Panc1 (cell line): ENCODE measurements at regions not wholly inside any gene's neighbourhood (a gene's known extent, or its start where the extent isn't known, plus 50 kb on each side); places are given as distances from the start of the nearest gene placed in this dataset.

ENCODE experiments used
- ATAC-seq: fragments of 200-7000 bp; cut with Tn5 transposase; 2 replicates; pipeline ENCODE4 v1.9.1; 2020; ENCODE audit warnings: mild to moderate bottlenecking, moderate library complexity
- BruUV-seq: library from RNA; stranded (reverse); fragments of 400-500 nt; replicated peaks from 2 replicates; lab custom pipeline; 2021; lab: Mats Ljungman, UMichigan
- CTCF ChIA-PET: fragments of 300-600 bp; sonication (Branson Sonifier 250); formaldehyde crosslinking; loops from one replicate; lab custom pipeline; 2022; ENCODE audit warnings: antibody characterized with exemption; lab: Charles Lee
- POLR2A ChIA-PET: fragments of 300-600 bp; sonication (Branson Sonifier 250); formaldehyde crosslinking; loops from one replicate; lab custom pipeline; 2022; ENCODE audit warnings: antibody characterized with exemption; lab: Charles Lee
- DNase-seq: peaks from one replicate; pipeline ENCODE4 v3.0.0-alpha.2; 2010; ENCODE audit warnings: low read depth, low spot score
- H3K27ac ChIP-seq: 2 replicates; pipeline ENCODE4 v1.5.1; 2011; ENCODE audit warnings: mild to moderate bottlenecking, low read length, inconsistent platforms
- H3K27me3 ChIP-seq: fragments of 200-500 bp; sonication (Bioruptor generic); 2 replicates; pipeline ENCODE4 v1.6.0; 2014; ENCODE audit warnings: low read length, inconsistent platforms; ENCODE audit not compliant: control insufficient read depth, insufficient read depth
- H3K36me3 ChIP-seq: fragments of 200-500 bp; sonication (Bioruptor generic); 2 replicates; pipeline ENCODE4 v1.5.1; 2014; ENCODE audit warnings: inconsistent platforms, mild to moderate bottlenecking, low read length, moderate library complexity; ENCODE audit not compliant: control insufficient read depth, insufficient read depth
- H3K4me1 ChIP-seq: 2 replicates; pipeline ENCODE4 v1.5.1; 2011; ENCODE audit warnings: inconsistent platforms, mild to moderate bottlenecking, low read length, moderate library complexity; ENCODE audit not compliant: control insufficient read depth, insufficient read depth
- H3K4me3 ChIP-seq, 2 experiments: 2 replicates each; pipeline ENCODE4 v1.5.1; 2011 to 2012; ENCODE audit warnings: low read depth in 2 of 2, low read length in 2 of 2, mild to moderate bottlenecking in 2 of 2, inconsistent platforms in 1 of 2, moderate library complexity in 1 of 2
- H3K9me3 ChIP-seq: fragments of 200-500 bp; sonication (Bioruptor generic); 2 replicates; pipeline ENCODE4 v1.5.1; 2014; ENCODE audit warnings: low read depth, mild to moderate bottlenecking, inconsistent platforms, low read length, moderate library complexity; ENCODE audit not compliant: control insufficient read depth, insufficient read depth
- POLR2AphosphoS5 ChIP-seq: IDR thresholded peaks from 2 replicates; pipeline ENCODE4 v1.6.1; 2012; ENCODE audit warnings: mild to moderate bottlenecking, low read depth, low read length, moderate library complexity
- SIN3A ChIP-seq: IDR thresholded peaks from 2 replicates; pipeline ENCODE4 v1.6.1; 2012; ENCODE audit warnings: low read depth, mild to moderate bottlenecking, low read length, moderate library complexity, borderline replicate concordance; ENCODE audit not compliant: insufficient read depth
- TCF7L2 ChIP-seq: IDR thresholded peaks from 2 replicates; pipeline ENCODE4 v1.6.1; 2011; ENCODE audit warnings: mild to moderate bottlenecking, low read depth, low read length, inconsistent platforms
- in situ Hi-C: cut with HindIII; loops from 2 replicates; pipeline ENCODE4 v1.10.0; 2016; ENCODE audit warnings: low sequenced_read_pairs, low pct_unique_long_range_greater_than_20kb
- intact Hi-C: fragments of 100-400 bp; cut with micrococcal nuclease; formaldehyde crosslinking; loops from one replicate; pipeline ENCODE4 v1.10.0; 2022; ENCODE audit not compliant: unreplicated experiment
- TF ChIP-seq, protein P1 (sequence below), 2 experiments: IDR thresholded peaks; 2 replicates each; pipeline ENCODE4 v1.6.1; 2011 to 2012; ENCODE audit warnings: low read depth in 2 of 2, control low read depth in 1 of 2, low read length in 1 of 2, mild to moderate bottlenecking in 1 of 2, moderate library complexity in 1 of 2; ENCODE audit not compliant: insufficient read depth in 1 of 2
- TF ChIP-seq, protein P2 (sequence below): fragments of 450-650 bp; IDR thresholded peaks from 2 replicates; pipeline ENCODE4 v1.5.1; 2017; ENCODE audit warnings: mild to moderate bottlenecking

DNA sequence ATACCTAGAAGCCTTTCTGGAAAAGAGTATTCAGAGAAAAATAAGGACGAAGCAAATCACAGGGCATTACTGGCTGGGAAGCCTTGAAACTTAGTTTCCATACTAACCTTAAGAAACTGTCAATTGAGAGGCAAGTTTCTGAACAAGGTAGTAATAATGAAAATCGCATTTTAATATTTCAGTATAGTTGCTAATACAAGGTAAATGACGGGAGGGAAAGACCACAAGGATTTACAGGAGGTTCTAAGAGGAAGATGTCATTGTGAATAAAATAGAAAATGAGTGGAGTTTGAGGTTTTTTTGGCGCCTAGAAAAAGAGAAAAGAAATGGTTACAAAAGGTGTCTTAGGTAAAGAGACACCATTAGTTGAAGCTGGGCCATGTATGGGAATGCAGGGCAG, 53.9 kb upstream of the AIG1 start:
- no TSS peak for BruUV-seq
- intact Hi-C loops: no loop called here
- H3K9me3 ChIP-seq: no peaks in the 10 kb centered on the region
- CTCF ChIA-PET: no interaction called here
- H3K27me3 ChIP-seq: 0 out of 2 replicates have a peak, but pooled peaks cover 2% of the 10 kb centered on the region
- H3K4me1 ChIP-seq: no peaks in the 10 kb centered on the region
- POLR2A ChIA-PET: no interaction called here
- in situ Hi-C loops: no loop called here
- DNase-seq (no peak), ATAC-seq (no peak)
- H3K4me3 ChIP-seq: no peak overlapping the region
- no peak overlapping the region for H3K27ac ChIP-seq
- TF ChIP-seq TCF7L2 (no peak), SIN3A (no peak), POLR2AphosphoS5 (no peak)
- TF ChIP-seq, protein P1, sequence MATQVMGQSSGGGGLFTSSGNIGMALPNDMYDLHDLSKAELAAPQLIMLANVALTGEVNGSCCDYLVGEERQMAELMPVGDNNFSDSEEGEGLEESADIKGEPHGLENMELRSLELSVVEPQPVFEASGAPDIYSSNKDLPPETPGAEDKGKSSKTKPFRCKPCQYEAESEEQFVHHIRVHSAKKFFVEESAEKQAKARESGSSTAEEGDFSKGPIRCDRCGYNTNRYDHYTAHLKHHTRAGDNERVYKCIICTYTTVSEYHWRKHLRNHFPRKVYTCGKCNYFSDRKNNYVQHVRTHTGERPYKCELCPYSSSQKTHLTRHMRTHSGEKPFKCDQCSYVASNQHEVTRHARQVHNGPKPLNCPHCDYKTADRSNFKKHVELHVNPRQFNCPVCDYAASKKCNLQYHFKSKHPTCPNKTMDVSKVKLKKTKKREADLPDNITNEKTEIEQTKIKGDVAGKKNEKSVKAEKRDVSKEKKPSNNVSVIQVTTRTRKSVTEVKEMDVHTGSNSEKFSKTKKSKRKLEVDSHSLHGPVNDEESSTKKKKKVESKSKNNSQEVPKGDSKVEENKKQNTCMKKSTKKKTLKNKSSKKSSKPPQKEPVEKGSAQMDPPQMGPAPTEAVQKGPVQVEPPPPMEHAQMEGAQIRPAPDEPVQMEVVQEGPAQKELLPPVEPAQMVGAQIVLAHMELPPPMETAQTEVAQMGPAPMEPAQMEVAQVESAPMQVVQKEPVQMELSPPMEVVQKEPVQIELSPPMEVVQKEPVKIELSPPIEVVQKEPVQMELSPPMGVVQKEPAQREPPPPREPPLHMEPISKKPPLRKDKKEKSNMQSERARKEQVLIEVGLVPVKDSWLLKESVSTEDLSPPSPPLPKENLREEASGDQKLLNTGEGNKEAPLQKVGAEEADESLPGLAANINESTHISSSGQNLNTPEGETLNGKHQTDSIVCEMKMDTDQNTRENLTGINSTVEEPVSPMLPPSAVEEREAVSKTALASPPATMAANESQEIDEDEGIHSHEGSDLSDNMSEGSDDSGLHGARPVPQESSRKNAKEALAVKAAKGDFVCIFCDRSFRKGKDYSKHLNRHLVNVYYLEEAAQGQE (IDR thresholded peaks at IDR 0.05; ENCODE audit: insufficient read depth in 1 of 2, low read depth in 2 of 2, low read length in 1 of 2): no peak
- TF ChIP-seq, protein P2, sequence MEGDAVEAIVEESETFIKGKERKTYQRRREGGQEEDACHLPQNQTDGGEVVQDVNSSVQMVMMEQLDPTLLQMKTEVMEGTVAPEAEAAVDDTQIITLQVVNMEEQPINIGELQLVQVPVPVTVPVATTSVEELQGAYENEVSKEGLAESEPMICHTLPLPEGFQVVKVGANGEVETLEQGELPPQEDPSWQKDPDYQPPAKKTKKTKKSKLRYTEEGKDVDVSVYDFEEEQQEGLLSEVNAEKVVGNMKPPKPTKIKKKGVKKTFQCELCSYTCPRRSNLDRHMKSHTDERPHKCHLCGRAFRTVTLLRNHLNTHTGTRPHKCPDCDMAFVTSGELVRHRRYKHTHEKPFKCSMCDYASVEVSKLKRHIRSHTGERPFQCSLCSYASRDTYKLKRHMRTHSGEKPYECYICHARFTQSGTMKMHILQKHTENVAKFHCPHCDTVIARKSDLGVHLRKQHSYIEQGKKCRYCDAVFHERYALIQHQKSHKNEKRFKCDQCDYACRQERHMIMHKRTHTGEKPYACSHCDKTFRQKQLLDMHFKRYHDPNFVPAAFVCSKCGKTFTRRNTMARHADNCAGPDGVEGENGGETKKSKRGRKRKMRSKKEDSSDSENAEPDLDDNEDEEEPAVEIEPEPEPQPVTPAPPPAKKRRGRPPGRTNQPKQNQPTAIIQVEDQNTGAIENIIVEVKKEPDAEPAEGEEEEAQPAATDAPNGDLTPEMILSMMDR: no peak
- H3K36me3 ChIP-seq: no peaks in the 10 kb centered on the region

- no TSS peak for BruUV-seq
Measured at GRCh38 chr6:143007646-143008045, 53.0 kb upstream of the AIG1 start.

More at GRCh38 chr6:143007646-143008045, 53.0 kb upstream of the AIG1 start:
- ATAC-seq (no peak), DNase-seq (no peak)
- H3K9me3 ChIP-seq: no peaks in the 10 kb centered on the region
- TF ChIP-seq, protein P1 (IDR thresholded peaks at IDR 0.05; ENCODE audit: insufficient read depth in 1 of 2, low read depth in 2 of 2, low read length in 1 of 2): no peak
- TF ChIP-seq, protein P2: no peak
- TF ChIP-seq TCF7L2: no peak
- TF ChIP-seq POLR2AphosphoS5: no peak
- TF ChIP-seq SIN3A: no peak
- no peaks in the 10 kb centered on the region for H3K4me1 ChIP-seq
- H3K27ac ChIP-seq: no peak overlapping the region
- ChIA-PET POLR2A (no interaction called here), CTCF (no interaction called here)
- H3K36me3 ChIP-seq: no peaks in the 10 kb centered on the region
- no peak overlapping the region for H3K4me3 ChIP-seq
- H3K27me3 ChIP-seq: 0 out of 2 replicates have a peak, but pooled peaks cover 2% of the 10 kb centered on the region
- in situ Hi-C loops: no loop called here
- intact Hi-C loops: no loop called here
